NCI-H2196 treated with DMSO at 0.1 percent for 48 hours (cell line): ENCODE measurements at regions not wholly inside any gene's neighbourhood (a gene's known extent, or its start where the extent isn't known, plus 50 kb on each side); places are given as distances from the start of the nearest gene placed in this dataset.
"Not testable (repeated sequence)": the region's sequence is repeated elsewhere in the genome, so short reads cannot be mapped to it uniquely, and the experiment has no call there.

Source experiments
- DNase-seq: peaks from one replicate; lab custom pipeline; 2025; ENCODE audit not compliant: unreplicated experiment; lab: John Stamatoyannopoulos, UW

DNA sequence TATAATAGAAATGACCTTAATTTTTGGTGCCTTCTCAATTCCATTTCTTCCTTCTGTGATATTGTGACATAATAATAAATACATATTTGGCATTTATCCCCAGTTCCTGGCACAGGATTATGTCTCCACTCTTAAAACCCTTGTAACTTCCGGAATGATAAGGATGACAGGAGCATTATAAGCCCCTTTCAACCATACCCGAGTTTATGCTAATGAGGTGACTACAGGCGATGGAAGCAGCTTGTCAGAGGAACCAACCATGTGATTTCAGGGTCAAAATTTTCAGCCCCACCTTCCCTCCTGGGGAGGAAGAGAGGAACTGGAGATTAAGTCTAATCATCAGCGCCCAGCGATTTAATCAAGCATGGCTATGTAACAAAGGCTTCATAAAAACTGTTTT, 528.5 kb upstream of the CRIM1 start:
- DNase-seq: no peak

DNA sequence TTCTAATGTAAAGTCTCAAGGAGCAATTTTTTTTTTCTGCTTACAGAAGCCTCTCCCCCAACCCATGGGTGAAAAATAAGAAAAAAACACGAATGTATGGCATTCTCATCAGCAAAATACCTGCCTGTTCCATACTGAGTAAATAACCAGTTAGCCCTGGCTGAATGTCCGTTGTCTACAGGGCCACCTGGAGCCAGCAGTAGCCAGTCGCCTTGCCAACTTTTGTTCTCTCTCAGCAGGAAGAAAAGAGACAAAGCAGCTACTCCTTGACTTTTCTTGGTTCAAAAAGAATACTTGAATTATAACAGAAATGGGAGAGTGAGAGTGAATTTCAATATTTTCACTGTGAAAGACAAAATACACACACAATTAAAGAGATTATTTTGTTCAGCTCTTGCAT, 532.9 kb upstream of the CRIM1 start:
- DNase-seq: no peak

DNA sequence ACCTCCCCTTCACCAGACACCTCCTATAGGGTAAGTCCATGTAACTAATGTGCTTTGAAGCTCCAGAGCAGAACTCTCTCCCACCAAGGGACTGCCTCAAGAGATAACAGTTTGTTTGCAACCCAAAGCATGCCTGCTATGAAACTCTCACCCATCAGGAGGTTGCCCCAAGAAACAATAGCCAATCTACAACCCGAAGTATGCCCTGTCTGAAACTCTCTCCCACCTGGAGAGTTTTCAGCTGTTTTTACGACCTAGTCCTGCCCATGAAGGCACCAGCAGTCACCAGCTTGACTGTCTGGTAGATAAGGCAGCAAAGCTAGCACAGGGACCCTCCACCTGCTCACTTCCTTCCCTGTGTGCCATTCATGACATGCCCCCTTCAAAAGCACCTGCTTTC, 533.9 kb upstream of the CRIM1 start:
- DNase-seq: no peak

DNA sequence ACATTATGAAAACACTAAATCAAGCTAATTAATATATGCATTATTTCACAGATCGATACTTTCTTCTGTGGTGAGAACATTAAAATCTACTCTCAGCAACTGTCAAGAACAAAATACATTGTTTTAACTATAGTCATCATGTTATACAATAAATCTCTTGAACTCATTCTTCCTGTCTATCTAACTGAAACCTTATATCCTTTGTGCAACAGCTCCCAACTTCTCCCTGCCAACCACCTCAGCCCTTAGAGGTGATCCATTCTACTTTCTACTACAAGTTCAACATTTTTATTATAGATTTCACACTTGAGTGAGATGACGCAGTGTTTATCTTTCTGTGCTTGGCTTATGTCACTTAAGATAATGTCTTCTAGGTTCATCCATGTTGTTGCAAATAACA, 535.2 kb upstream of the CRIM1 start:
- no peak for DNase-seq

DNA sequence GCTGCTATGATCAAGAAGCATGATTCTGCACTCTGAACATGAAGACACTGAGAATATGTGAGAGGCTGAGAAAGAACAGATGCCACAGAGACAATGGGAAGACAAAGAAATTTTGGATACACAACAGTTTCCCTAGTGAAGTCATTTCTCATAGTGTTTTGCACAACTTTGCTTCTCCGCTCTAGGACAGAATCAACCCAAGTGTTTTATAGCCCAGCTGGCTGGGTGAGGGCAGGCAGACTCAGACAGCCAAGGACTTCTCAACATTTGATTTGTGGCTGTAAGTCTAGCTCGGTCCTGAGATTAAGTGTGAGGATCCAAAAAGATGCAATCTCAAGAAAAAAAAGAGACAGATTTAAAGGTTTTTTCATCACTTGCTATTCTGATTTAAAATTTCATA, 536.5 kb upstream of the CRIM1 start:
- no peak for DNase-seq

- DNase-seq: not testable (repeated sequence)
These were observed 537.2 kb upstream of the CRIM1 start for GRCh38 chr2:35818359-35818758.

DNA sequence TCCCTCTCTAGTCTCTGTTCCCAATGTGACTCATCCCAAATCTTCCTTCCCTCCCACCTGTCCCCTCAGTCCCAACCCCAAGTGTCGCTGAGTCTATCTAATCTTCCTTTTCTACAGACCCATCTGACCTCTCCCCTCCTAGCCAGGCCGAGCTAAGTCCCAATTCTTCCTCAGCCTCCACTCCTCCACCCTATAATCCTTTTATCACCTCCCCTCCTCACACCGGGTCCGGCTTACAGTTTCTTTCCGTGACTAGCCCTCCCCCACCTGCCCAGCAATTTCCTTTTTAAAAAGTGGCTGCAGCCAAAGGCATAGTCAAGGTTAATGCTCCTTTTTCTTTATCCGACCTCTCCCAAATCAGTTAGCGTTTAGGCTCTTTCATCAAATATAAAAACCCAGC, 541.0 kb upstream of the CRIM1 start:
- not testable (repeated sequence) for DNase-seq

DNA sequence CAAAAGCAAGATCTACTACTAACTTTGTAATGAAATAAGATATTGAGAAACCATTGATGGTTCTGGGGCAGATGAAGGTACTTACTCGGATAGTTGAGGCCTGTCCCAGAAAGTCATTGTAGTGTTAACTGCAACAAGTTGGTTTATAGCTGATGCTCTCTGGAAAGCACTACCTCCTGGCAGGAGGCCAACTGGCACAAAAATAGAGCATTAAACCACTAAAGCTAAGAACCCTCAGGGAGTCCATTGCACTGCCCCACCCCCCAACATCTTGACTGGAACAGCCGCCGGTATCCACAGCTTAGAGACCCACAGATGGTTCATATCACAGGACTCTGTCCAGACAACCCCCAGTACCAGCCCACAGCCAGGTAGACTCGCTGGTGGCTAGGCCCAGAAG, 552.5 kb upstream of the CRIM1 start:
- DNase-seq: no peak

- no peak for DNase-seq
These were observed 560.7 kb upstream of the CRIM1 start for GRCh38 chr2:35794796-35795450.

- DNase-seq: no peak
These were observed 565.3 kb upstream of the CRIM1 start for GRCh38 chr2:35790292-35790691.

- DNase-seq: no peak
These were observed 567.0 kb upstream of the CRIM1 start for GRCh38 chr2:35788543-35788942.

GRCh38 chr2:35787302-35788031, 568.1 kb upstream of the CRIM1 start:
- no peak for DNase-seq

- DNase-seq: no peak
These were observed 570.0 kb upstream of the CRIM1 start for GRCh38 chr2:35785564-35785963.

DNA sequence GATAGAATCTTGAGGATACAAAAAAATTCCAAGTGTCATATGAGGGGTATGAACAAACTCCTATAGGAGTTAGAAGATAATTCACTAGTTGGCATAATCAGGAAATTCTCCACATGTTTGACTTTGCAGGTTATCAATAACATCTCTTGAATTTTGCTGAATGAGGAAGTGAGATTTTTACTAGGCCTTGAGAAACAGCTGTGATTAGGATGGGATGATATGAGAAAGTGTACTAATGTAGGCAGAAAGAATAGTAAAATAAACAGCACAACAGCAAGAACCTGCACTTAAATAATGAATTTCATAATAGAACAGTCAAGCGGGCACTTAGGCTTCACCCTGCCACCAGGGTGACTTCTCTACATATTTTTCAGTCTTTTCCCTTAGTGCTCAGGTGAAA, 570.8 kb upstream of the CRIM1 start:
- no peak for DNase-seq

GRCh38 chr2:35783723-35784122, 571.9 kb upstream of the CRIM1 start:
- DNase-seq: no peak

DNA sequence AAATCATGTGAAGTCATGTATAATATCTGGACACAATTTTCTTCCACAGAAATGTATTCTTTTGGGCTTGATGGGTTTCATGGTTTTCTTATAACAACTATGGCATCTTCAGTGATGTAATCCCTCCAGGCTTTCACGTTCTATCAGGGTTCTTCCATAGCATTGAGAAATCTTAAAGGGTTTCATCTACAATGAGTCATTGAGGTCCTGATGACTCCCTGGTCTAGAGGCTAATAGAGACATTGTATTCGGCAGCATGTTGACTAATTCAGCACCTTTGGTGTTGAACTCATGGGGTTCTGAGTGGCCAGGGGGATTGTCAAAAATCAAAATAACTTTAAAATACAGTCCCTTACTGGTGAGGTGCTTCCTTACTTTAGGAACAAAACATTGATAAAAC, 614.0 kb upstream of the CRIM1 start:
- no peak for DNase-seq

- no peak for DNase-seq
These were observed 623.9 kb upstream of the CRIM1 start for GRCh38 chr2:35731674-35732073.

GRCh38 chr2:35714883-35715282, 640.7 kb upstream of the CRIM1 start:
- DNase-seq: no peak

DNA sequence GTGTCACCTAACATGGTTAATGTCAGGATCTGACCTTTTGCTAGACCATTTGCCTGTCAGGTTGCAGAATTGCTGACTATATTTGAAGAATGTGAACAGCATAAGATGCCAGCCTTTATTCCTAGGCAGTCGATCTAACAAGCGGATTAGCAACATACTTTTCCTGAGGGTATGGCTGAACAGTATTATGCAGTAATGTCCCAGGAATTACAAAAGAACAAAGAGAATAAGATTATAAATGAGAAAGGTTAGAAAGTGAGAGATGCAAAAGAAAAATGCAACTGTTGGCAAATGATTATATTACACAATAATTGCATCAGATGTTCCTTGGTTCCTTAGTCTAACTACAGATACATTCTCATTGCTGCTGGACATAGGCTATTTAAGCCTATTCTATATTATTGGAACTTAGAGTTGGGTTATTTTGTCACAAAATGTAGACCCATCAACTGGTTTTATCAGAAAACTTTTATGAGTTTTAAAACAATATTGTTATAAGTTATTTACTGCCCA, 647.1 kb upstream of the CRIM1 start:
- no peak for DNase-seq

DNA sequence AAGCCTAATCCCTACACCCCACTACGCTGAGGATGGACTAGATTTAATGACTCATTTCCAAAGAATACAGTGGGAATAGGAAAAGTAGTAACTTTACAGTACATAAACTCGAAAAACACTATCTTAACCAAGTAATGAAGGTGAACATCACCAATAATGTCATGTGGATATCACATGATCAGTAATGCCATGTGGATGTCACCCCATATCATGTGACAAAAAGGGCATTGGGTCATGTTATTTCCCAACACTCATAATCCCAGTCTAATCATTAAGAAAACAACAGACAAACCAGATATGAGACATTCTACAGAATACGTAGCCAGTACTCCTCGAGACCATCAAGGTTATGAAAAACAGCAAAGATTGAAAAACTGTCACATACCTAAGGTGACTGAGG, 667.3 kb upstream of the CRIM1 start:
- no peak for DNase-seq

GRCh38 chr2:35651688-35652323, 703.8 kb upstream of the CRIM1 start:
- no peak for DNase-seq

DNA sequence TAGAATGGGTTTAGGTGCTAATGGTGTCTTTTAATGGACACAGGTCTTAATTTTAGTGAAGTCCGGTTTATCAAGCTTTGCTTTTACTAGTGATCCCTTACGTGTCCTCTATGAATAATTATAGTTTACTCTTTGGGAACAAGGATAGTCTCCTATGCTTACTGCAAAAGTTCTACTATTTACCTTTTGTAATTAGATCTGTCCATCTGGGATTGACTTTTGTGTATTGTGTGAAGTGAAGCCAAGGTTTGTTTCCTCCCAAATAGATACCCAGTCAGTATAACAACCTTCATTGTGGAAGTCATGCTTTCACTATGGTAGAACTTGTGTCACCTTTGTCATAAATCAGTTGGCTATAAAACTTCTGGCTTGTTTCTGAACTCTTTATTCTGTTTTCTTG, 740.9 kb upstream of the CRIM1 start:
- DNase-seq: no peak
